ENCODE measurements at regions not wholly inside any gene's neighbourhood (a gene's known extent, or its start where the extent isn't known, plus 50 kb on each side); places are given as distances from the start of the nearest gene placed in this dataset.
"Not testable (repeated sequence)": the region's sequence is repeated elsewhere in the genome, so short reads cannot be mapped to it uniquely, and the experiment has no call there.

GRCh38 chr7:126177782-126178181, 1075.0 kb downstream of the GRM8 start:
- DNase-seq, result no peak

GRCh38 chr7:126166645-126167044, 1086.1 kb downstream of the GRM8 start:
- no peak for DNase-seq

DNA sequence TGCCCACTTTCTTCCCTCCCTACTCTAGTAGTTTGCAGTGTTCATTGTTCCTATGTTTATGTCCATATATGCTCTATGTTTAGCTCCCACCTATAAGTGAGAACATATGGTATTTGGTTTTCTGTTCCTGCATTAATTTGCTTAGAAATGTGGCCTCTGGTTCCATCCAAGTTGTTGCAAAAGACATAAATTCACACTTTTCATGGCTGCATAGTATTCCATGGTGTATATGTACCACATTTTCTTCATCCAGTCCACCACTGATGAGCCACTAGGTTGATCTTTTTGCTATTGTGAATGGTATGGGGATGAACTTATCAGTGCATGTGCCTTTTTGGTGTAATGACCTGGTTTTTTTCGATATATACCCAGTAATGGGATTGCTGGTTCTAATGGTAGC, 1089.1 kb downstream of the GRM8 start:
- no peak for DNase-seq

DNA sequence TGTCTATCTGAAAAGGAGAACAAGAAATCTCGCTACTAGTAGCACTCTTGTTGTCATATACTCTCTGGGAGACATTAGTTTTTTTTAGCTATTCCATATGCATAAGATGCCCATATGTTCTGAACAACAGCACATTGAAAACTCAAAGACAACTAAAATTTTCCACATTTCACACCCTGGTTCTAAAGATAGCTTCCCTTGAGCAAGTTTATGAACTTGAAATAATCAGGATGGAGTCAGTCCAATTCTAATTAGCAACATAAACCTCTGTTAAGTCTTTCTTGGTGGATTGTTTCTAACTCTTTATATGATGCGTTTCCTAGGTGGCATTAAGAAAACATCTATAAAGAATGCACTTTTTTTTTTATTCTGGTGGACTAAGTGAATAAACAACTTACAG, 1095.3 kb downstream of the GRM8 start:
- no peak for DNase-seq

DNA sequence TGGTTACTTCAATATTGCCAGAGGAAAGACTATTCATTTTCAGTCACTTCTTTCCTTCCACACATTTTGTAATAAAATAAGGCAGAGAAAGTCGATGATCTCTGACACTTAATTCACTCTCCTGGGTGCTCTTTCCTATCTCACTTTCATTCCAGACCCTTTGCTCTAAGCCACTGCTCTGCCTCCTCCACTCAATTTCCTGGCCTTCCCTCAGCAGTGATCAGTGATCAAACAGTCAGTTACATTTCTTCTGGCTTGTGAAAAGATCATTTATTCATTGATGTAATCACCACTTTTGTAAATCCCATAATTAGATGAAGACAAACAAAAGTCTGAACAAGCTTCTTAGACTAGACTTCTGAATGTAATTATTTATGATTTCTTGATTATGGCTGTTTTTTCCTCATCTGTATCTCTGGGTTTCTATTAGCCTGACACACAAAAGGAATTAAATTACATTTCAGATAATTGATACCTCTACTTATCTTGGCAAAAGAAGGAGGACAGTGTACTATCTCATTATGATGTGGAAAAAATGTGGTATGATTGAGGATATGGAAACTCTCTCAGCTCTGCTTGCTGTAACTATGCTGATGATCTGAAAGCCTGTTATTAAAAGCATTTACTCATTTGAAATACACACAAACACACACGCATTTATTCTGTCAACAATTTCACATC, 1102.3 kb downstream of the GRM8 start:
- no peak for DNase-seq

DNA sequence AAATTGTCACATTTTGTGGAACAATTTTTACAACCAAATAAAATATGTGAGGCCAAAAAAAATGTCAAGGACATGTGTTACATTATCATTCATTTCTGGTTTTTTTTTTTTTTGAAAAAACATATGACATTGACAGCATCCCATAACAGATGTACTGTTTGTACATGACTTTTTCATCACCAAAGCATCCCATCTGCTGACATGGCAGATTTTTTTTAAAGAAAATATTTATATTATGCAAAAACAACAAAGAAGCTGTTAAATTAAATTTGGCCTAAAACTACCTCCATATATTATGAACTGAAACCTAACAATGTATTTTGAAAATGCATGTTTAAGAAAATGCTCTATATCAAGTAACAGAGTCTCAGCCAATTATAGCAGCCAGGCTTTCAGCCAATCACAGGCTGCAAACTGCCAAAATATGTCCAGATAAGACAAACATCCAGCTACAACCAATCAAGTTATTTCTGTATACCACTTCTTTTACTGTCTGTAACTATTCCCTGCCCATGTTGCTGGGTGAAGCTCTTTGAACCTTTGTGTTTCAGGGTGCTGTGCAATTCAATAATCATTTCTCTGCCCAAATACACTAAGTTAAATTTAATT, 1111.8 kb downstream of the GRM8 start:
- no peak for DNase-seq

DNA sequence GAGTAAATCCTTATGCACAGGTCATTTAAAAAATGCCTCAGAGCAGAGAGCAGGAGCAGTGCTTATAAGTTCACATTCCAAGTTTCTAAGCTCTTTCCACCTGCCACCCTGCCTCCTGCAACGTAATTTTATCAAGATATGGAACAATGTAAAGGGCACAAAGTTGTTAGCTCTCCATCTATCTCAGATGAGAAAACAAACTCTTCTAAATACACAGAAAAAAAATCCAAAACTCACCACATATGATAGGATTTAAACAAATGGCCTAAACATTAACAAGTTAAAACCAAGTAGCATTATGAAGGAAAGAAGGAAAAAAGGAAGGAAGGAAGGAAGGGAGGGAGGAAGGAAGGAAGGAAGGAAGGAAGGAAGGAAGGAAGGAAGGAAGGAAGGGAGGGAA, 1132.8 kb downstream of the GRM8 start:
- DNase-seq, result no peak

GRCh38 chr7:126103582-126103981, 1149.2 kb downstream of the GRM8 start:
- DNase-seq, result no peak

DNA sequence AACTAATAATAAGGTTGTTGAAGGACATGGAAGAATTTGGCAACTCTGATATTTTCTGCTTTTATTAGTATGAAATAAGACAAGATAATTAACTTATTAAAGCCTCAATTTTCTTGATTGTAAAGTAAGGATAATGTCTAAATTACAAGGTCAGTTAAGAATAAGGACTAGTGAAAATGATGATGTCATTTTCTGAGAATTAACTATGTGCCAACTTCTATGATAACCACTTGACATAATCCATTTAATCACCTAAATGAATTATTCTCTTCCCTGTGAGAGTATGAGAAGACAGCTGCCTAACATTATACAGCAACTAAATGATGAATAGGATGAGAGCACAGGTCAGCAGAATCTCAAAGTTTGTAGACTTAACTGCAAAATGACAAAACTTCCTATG, 1153.4 kb upstream of the POT1 start:
- no peak for DNase-seq

DNA sequence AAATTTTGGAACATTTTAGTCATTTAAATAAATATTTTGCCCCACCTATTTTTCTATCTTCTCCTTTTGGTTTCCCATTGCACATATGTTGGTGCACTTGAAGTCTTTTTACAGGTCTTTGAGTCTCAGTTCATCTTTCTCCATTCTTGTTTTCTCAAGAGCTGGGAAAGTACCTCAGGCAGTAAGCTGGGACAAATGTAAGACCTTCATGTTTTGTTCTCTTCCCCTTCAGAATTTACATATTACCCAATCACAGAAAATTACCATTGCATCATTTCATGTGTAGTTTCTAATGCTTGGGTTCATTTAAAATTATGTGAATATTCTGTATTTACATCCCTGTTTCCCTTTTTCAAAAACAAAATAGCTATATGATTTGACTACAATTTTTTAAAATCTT, 1150.0 kb upstream of the POT1 start:
- no peak for DNase-seq

- no peak for DNase-seq
Measured at GRCh38 chr7:126079151-126079550, 1149.5 kb upstream of the POT1 start.

GRCh38 chr7:126065766-126066165, 1136.1 kb upstream of the POT1 start:
- DNase-seq, result no peak

DNA sequence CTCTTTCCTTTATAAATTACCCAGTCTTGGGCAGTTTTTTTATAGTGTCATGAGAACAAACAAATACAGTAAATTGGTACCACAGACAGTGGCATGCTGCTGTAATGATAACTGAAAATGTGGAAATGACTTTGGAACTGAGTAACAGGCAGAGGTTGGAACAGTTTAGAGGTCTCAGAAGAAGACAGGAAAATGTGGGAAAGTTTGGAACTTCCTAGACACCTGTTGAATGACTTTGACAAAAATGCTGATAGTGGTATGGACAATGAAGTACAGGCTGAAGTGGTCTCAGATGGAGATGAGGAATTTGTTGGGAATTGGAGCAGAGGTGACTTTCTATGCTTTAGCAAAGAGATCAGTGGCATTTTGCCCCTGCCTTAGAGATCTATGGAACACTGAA, 1128.4 kb upstream of the POT1 start:
- no peak for DNase-seq

GRCh38 chr7:126056613-126057012, 1127.0 kb upstream of the POT1 start:
- DNase-seq, result not testable (repeated sequence)

- no peak for DNase-seq
Measured at GRCh38 chr7:126052229-126052628, 1122.6 kb upstream of the POT1 start.

DNA sequence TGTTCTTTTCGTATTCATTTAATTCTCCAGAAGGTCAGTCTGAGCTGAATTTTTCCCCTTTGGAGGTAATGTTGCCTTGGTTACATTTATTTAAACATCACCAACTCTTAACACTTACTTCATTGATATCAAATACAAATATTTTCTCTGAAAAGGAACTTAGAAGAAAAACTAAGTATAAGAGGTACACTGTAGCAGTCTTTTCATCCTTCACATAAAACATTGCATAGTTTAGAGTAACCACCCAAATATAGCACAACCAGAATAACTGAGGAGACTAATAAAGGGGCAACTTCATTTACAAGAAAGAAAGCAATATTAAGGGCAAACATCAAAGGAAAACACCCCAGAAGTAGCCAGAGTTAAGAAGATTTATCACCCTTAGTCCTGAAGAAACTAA, 1115.0 kb upstream of the POT1 start:
- no peak for DNase-seq

DNA sequence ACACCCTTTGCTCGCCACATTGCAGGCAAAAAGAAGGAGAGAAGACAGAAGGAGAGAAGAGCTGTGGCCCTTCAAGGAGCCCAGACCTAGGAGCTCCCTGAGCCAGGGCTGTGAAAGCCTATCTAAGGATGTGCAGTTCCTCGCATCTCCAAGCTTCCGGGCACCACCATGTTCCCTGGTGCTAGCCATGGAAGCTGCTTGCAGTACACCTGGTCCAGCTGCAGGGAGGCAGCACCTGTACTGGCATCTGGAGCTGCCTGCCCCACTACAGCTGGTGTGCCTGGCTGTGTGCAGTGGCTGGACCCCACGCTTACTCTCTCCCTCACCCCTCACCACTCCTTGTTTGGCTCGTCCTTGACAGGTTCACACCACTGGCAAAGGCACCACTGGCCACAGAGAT, 1111.8 kb upstream of the POT1 start:
- no peak for DNase-seq

GRCh38 chr7:126040114-126041045, 1110.8 kb upstream of the POT1 start:
- no peak for DNase-seq

- DNase-seq, result peak; percentile 36
Measured at GRCh38 chr7:126026421-126027088, 1096.9 kb upstream of the POT1 start.

GRCh38 chr7:126022452-126022851, 1092.8 kb upstream of the POT1 start:
- DNase-seq, result no peak

GRCh38 chr7:126016722-126017121, 1087.1 kb upstream of the POT1 start:
- no peak for DNase-seq

- no peak for DNase-seq
Measured at GRCh38 chr7:126005064-126005463, 1075.4 kb upstream of the POT1 start.

DNA sequence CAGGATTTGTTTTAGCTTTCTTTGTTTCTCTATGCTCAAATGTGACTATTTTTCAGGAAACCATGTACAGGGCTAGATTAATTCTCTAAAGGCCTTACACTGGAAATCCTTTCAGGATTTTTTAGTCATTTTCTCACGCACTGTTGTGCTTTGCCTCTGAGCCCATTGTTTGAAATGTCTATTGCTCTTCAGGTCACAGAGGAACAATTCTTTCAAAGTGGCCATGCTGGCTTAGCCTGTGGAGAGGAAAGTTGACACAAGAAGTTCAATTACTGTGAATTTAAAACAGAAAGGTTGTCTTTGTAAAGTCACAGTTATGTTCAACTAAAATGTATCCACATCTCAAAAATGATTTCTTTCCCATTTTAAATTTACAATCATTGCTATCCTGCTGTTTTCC, 1071.7 kb upstream of the POT1 start:
- no peak for DNase-seq
